HCEC 1CT (cell line): ENCODE measurements at regions not wholly inside any gene's neighbourhood (a gene's known extent, or its start where the extent isn't known, plus 50 kb on each side); places are given as distances from the start of the nearest gene placed in this dataset.

Experiments used
- DNase-seq: peaks from one replicate; pipeline ENCODE4 v3.0.0-alpha.2; 2017

- DNase-seq: no peak
Measured at GRCh38 chr12:125944446-125944845, 879.2 kb downstream of the AACS start.

DNA sequence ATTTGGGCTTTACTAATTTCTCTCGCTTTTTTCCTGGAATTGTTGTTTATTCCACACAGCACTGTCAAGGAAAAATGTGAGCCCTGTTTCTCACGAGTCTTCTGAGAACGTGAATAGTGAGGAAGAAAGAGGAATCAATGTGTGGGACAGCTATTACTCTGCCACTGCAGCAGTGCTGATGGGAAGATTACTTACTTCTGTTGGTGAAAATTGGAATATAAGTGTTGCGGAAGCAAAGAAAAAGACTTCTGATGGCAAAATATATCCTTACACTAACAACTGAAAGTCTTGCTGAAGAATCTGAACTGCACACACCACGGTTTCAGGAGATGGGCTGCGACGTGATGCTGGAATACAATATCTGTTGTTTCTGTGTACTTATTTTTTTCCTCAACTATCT, 884.2 kb downstream of the AACS start:
- no peak for DNase-seq

DNA sequence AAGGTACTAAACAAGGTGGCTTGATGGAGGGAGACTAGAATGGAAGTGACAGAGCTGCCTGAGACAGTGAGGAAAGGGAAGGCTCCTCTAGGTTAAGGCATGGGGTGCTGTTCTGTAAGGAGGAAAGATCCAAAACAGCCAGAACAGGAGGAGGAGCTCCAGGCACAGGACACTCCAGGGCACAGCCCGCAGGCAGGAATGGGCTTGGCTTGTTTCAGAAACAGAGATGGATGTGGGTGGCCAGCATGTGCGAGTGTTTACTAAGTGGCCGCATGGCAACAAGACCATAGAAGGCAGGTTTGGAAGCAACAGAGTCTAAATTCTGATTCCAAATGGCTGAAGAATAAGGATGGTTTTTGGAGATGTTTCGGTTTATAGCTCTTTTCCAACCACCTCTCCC, 889.1 kb downstream of the AACS start:
- no peak for DNase-seq

DNA sequence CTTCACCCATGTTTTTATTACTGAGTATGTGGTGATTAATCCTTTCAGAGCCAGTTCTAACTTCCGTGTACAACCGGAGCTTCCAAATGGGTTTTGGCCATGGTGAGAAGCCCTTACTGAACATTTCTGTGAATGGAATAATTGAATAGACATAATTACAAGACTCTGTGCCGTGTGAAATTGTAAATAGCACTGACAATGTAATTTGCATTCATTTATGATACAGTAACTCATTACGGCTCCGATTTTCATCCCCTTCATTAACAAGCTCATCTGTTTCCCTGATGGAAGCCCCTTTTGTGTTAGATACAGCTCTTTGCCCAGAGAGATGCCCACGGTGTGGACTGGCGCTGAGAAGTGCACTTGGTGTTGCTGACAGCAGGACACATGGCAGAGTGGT, 891.0 kb downstream of the AACS start:
- DNase-seq: no peak

DNA sequence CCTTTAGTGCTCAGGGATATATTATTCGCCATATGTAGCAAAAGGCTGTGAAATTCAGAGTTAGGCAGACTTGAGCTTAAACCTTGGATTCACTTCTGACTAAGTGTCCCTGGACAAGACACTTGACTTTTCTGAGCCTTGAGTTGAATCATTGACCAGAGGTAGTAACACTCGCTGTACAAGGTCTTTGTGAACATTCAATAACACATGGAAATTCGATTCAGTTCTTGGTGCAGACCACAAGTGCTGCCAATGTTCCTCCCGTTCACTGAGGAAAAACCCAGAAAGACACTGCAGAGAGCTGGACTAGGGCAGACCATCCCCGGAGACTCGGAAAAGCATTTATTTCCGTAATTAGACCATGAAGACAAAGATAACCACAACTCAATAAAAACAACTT, 901.4 kb downstream of the AACS start:
- no peak for DNase-seq

DNA sequence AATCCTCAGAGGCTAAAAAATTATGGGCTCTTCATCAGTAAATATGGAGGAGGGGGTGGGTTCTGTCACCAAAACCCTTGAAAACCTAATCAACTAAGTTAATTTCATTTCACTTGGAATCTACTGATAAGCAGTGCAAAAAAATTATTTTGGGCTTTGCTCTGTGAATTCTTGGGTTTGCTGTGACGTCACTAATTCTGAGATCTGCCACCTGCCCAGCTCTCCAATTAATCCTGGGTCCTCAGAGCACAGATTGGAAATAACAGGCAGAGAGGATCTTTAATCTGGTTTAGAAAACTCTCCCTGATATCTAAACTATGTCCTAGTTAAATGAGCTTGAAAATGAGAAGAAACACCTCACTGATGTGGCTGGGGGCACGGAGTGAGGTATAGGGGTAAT, 903.2 kb downstream of the AACS start:
- no peak for DNase-seq

DNA sequence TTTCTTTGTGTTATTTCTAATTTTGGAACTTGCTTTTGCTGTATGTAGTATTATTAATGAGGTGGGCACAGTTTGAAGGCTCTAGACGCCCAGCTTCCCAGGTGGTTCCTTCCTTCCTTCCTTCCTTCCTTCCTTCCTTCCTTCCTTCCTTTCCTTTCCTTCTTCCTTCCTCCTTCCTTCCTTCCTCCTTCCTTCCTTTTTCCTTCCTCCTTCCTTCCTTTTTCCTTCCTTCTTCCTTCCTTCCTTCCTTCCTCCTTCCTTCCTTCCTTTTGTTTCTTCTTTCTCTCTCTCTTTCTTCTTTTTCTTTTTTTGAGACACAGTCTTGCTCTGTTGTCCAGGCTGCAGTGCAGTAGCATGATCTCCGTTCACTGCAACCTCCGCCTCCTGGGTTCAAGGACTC, 906.7 kb downstream of the AACS start:
- DNase-seq: no peak

DNA sequence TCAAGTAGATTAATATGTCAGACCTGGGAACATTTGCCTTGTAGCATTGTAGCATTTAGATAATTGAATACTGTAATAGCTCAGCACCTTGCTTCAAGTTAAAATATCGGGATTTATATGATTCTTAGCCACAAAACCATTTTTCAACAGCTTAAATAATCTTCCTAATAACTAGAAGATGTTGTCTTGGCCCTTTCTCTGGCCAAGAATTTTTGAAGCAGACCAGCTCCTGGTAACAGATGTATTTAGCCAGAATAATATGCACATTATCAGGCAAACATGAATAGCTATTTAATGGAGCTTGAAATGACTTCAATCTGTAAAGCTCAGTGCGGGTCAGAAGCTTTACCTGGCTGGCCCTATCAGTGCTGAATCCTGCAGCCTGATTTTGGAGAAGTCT, 913.1 kb downstream of the AACS start:
- no peak for DNase-seq

GRCh38 chr12:125981610-125982253, 916.5 kb downstream of the AACS start:
- DNase-seq: no peak

GRCh38 chr12:125983094-125983783, 918.0 kb downstream of the AACS start:
- DNase-seq: no peak

- DNase-seq: no peak
Measured at GRCh38 chr12:125983784-125984500, 918.7 kb downstream of the AACS start.

DNA sequence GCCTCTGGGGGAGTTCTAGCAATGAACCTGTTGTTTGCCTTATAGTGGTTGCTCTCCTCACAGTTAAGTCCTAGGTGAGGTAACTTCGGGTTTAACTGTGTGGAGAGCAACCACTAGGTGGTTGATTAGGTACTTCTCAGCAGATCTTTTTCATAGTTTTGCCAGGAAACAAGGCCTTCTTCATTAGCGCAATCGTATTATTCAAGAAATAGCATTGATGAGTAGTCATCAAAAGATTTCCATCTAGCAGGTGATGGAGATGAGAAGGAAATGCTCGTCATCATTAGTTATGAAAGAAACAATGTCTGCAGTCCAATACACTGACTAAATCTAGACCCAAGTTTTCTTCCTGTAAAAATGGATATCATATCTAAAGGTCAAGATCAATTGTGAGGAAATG, 923.3 kb downstream of the AACS start:
- no peak for DNase-seq

- DNase-seq: no peak
Measured at GRCh38 chr12:125989696-125990095, 924.5 kb downstream of the AACS start.

GRCh38 chr12:125996443-125996842, 931.2 kb downstream of the AACS start:
- DNase-seq: no peak

- DNase-seq: no peak
Measured at GRCh38 chr12:125999628-126000027, 934.4 kb downstream of the AACS start.

DNA sequence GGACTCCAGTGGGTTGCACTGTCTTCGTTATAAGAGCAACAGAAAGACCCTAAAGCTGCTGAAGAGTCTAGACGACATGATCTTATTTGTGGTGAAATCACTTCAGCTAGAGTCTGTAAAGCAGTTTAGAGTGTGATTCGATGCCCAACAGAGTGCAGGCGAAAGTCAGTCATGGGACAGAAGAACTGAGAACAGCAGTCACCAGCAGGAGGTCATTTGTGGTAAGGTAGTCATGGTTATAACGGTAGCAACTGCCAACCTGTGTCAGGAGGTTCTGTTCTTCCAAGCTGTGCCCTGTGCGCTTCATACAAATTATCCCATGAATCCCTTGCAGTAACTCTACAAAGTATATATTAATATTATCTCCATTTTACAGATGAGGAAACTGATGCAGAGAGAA, 954.1 kb downstream of the AACS start:
- DNase-seq: no peak

GRCh38 chr12:126021675-126022074, 956.4 kb downstream of the AACS start:
- no peak for DNase-seq

GRCh38 chr12:126027825-126028224, 962.6 kb downstream of the AACS start:
- DNase-seq: no peak

DNA sequence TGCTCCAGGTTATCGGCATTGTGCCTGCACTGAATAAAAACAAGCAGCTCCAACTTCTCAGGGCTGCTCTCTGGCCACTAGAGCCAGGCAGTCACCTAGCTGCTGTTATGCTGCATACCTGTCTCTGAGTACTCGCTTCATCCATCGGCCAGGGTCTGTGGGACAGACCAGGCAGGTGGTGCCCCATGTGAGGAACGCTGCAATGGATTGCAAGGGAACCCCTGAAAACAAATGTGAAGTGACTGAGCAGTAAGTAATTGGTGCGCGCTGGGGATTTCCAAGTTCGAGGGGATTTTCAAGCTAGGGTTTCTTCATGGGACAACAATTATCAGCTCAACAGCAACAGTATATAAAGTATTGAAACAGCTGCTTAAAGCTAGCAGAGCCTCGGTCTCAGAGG, 965.3 kb downstream of the AACS start:
- DNase-seq: no peak

DNA sequence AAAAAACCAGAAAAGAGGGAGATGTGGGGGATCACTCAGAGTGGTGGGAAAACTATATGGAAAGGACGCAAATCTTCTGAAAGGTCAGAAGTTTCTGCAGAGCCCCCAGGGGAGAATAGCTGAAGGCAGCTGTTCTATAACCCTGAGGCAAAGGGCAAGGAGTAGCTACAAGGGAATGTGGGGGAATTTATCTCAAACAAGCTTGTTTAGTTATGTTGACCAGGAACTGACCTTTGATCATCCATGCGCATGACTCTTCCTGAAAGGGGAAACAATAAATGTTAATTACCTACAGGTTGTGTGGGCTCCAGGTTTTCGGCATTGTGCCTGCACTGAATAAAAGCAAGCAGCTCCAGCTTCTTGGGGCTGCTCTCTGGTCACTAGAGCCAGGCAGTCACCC, 968.5 kb downstream of the AACS start:
- DNase-seq: no peak

DNA sequence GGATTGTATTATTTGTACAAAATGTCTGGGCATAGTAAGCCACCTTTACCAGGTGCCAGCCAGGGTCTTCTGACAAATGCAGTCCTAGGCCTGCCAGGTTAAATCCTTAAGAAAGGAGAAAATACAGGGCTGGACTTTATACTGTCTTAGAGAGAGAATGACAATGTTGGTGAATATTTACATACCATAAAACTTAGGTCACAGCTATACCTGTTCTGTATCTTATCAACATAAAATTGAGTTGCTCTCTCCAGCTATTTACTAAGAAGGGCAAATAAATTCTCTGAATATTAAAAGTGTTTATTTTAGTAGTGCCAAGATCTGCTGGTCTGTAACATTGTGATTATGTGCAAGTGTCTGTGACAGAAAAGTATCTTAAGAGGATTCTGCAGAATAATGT, 971.1 kb downstream of the AACS start:
- DNase-seq: no peak

DNA sequence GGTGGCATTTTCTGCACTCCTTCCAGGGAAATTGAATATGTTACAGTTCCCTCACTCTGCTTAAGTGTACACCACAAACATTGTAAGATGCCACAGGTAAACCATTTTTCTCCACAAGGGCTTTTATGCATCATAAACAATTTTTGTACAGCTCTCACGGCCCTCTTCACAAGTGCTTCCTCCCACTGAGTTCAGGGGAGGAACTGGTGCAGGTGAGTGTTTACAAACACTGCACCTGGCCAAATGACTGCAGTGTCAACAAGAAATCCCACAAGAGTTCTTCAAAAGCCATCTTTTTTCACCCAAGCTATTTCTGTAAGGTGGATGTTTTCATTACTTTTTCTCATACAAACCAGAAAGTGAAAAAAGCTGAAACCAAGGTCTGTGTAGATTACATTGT, 973.2 kb downstream of the AACS start:
- DNase-seq: no peak

DNA sequence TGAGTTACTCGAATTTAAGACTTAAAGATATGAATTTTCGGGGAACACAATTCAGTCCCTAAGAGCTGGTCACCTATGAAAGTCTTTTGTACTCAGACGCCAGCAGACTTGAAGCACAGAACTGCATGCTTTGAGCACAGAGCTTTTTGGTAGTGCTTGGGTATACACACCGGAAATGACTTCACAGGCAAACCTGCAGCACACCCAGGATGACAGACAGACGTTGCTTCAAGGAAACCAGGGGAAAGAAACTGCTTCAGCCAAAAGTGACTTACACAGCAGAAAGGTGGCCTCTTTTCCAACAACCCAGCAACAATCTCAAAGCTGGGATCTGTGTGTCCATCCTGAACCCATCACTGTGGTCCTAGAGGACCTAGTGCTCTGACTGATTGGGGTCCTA, 975.1 kb downstream of the AACS start:
- DNase-seq: no peak

DNA sequence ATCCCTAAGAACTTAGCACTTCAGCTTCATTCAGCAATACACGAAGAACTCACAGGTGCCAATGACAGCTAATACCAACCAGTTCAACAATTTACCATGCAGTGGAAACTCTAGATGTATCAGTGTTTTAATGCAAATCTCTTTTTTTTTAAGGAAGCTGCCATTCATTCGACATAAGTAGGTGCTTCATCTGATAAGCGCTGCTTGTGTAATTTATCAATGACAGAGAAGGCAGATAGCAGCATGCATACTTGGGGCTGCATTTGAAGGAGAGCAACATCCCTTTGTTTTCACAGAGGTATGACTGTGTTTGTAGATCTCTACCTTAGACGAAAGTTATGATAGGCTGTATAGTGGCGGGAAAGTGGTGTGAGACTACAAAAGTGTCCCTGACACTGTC, 977.1 kb downstream of the AACS start:
- no peak for DNase-seq
